ENCODE measurements at regions not wholly inside any gene's neighbourhood (a gene's known extent, or its start where the extent isn't known, plus 50 kb on each side); places are given as distances from the start of the nearest gene placed in this dataset.

- Histone ChIP-seq H3K9me3 (ENCODE audit: low read depth) (no peaks in the 10 kb centered on the region), H3K27me3 (replicated peaks; ENCODE audit: insufficient read depth) (no peaks in the 10 kb centered on the region), H3F3A (ENCODE audit: insufficient read depth) (peaks cover 12% of the 10 kb centered on the region), H3K79me2 (ENCODE audit: insufficient read depth) (no peaks in the 10 kb centered on the region), H3K9me2 (ENCODE audit: insufficient read depth) (no peaks in the 10 kb centered on the region), H3K4me3 (no peak overlapping the region), H3K36me3 (ENCODE audit: low read depth) (no peaks in the 10 kb centered on the region), H3K4me1 (ENCODE audit: insufficient read depth) (peaks cover 17% of the 10 kb centered on the region), H3K27ac (peak overlapping the region; percentile 60), H3K9ac (no peak overlapping the region), H3K4me2 (ENCODE audit: unreplicated experiment) (no peak overlapping the region), H4K20me1 (ENCODE audit: insufficient read depth) (no peaks in the 10 kb centered on the region), H2AFZ (no peak overlapping the region; the same call in 1 of the 2 replicates)
- TF ChIP-seq EZH2 (IDR thresholded peaks at IDR 0.05; ENCODE audit: insufficient read depth, poor library complexity, severe bottlenecking) (no peak), EZH2phosphoT487 (IDR thresholded peaks at IDR 0.05; ENCODE audit: insufficient read depth, low read depth) (no peak)
- DNase-seq: peak; percentile 29
- in situ Hi-C loops (cut with MboI): no loop called here
- WGBS, 2 experiments (ENCODE audit: low coverage in 1 of 2, low lambda C conversion rate in 2 of 2, missing lambda C conversion rate in 2 of 2): 61 to 62% methylated on average over 7 of the region's 7 CpGs
Measured at GRCh38 chr2:57891086-57891712, 155.4 kb upstream of the VRK2 start.

- H3K9ac ChIP-seq: no peak overlapping the region
- H3K36me3 ChIP-seq (ENCODE audit: low read depth): no peaks in the 10 kb centered on the region
- H3K4me2 ChIP-seq (ENCODE audit: unreplicated experiment): no peak overlapping the region
- no peak overlapping the region for H3K27ac ChIP-seq
- WGBS, 2 experiments (ENCODE audit: low coverage in 1 of 2, low lambda C conversion rate in 2 of 2, missing lambda C conversion rate in 2 of 2): 75 to 77% methylated on average over 3 of the region's 3 CpGs
- no peaks in the 10 kb centered on the region for H4K20me1 ChIP-seq (ENCODE audit: insufficient read depth)
- H2AFZ ChIP-seq: 0 out of 2 replicates have a peak overlapping the region, but pooled peaks have one; percentile 5
- no peaks in the 10 kb centered on the region for H3K9me2 ChIP-seq (ENCODE audit: insufficient read depth)
- H3K79me2 ChIP-seq (ENCODE audit: insufficient read depth): no peaks in the 10 kb centered on the region
- no peaks in the 10 kb centered on the region for H3K27me3 ChIP-seq (replicated peaks; ENCODE audit: insufficient read depth)
- peaks cover 12% of the 10 kb centered on the region for H3F3A ChIP-seq (ENCODE audit: insufficient read depth)
- in situ Hi-C loops (cut with MboI): no loop called here
- peaks cover 17% of the 10 kb centered on the region for H3K4me1 ChIP-seq (ENCODE audit: insufficient read depth)
- H3K4me3 ChIP-seq: no peak overlapping the region
- TF ChIP-seq EZH2 (IDR thresholded peaks at IDR 0.05; ENCODE audit: insufficient read depth, poor library complexity, severe bottlenecking): no peak
- no peak for TF ChIP-seq EZH2phosphoT487 (IDR thresholded peaks at IDR 0.05; ENCODE audit: insufficient read depth, low read depth)
- no peak for DNase-seq
- no peaks in the 10 kb centered on the region for H3K9me3 ChIP-seq (ENCODE audit: low read depth)
Measured at GRCh38 chr2:57892920-57893319, 153.7 kb upstream of the VRK2 start.

GRCh38 chr2:57893347-57893746 is 153.3 kb upstream of the VRK2 start:
- H3K4me3 ChIP-seq: no peak overlapping the region
- H3K79me2 ChIP-seq (ENCODE audit: insufficient read depth): no peaks in the 10 kb centered on the region
- H4K20me1 ChIP-seq (ENCODE audit: insufficient read depth): no peaks in the 10 kb centered on the region
- no peaks in the 10 kb centered on the region for H3K9me3 ChIP-seq (ENCODE audit: low read depth)
- 69 to 72% methylated on average over 6 of the region's 6 CpGs for WGBS, 2 experiments (ENCODE audit: low coverage in 1 of 2, low lambda C conversion rate in 2 of 2, missing lambda C conversion rate in 2 of 2)
- no peak overlapping the region for H2AFZ ChIP-seq
- peaks cover 17% of the 10 kb centered on the region for H3K4me1 ChIP-seq (ENCODE audit: insufficient read depth)
- no peak overlapping the region for H3K27ac ChIP-seq
- no peaks in the 10 kb centered on the region for H3K27me3 ChIP-seq (replicated peaks; ENCODE audit: insufficient read depth)
- in situ Hi-C loops (cut with MboI): no loop called here
- no peak for DNase-seq
- no peak overlapping the region for H3K4me2 ChIP-seq (ENCODE audit: unreplicated experiment)
- H3K9me2 ChIP-seq (ENCODE audit: insufficient read depth): no peaks in the 10 kb centered on the region
- peaks cover 12% of the 10 kb centered on the region for H3F3A ChIP-seq (ENCODE audit: insufficient read depth)
- no peak overlapping the region for H3K9ac ChIP-seq
- no peaks in the 10 kb centered on the region for H3K36me3 ChIP-seq (ENCODE audit: low read depth)
- TF ChIP-seq EZH2phosphoT487 (IDR thresholded peaks at IDR 0.05; ENCODE audit: insufficient read depth, low read depth) (no peak), EZH2 (IDR thresholded peaks at IDR 0.05; ENCODE audit: insufficient read depth, poor library complexity, severe bottlenecking) (no peak)

GRCh38 chr2:57893786-57894185 is 152.8 kb upstream of the VRK2 start:
- 97 to 100% methylated on average over 1 of the region's 1 CpG for WGBS, 2 experiments (ENCODE audit: low coverage in 1 of 2, low lambda C conversion rate in 2 of 2, missing lambda C conversion rate in 2 of 2)

More at GRCh38 chr2:57893786-57894185, 152.8 kb upstream of the VRK2 start:
- no peak overlapping the region for H3K9ac ChIP-seq
- no peak overlapping the region for H3K27ac ChIP-seq
- no peak for TF ChIP-seq EZH2phosphoT487 (IDR thresholded peaks at IDR 0.05; ENCODE audit: insufficient read depth, low read depth)
- TF ChIP-seq EZH2 (IDR thresholded peaks at IDR 0.05; ENCODE audit: insufficient read depth, poor library complexity, severe bottlenecking): no peak
- H3K4me1 ChIP-seq (ENCODE audit: insufficient read depth): peaks cover 17% of the 10 kb centered on the region
- no peaks in the 10 kb centered on the region for H3K27me3 ChIP-seq (replicated peaks; ENCODE audit: insufficient read depth)
- no peaks in the 10 kb centered on the region for H3K36me3 ChIP-seq (ENCODE audit: low read depth)
- no peaks in the 10 kb centered on the region for H3K9me3 ChIP-seq (ENCODE audit: low read depth)
- H3K4me3 ChIP-seq: no peak overlapping the region
- H2AFZ ChIP-seq: no peak overlapping the region
- H4K20me1 ChIP-seq (ENCODE audit: insufficient read depth): no peaks in the 10 kb centered on the region
- in situ Hi-C loops (cut with MboI): no loop called here
- peaks cover 12% of the 10 kb centered on the region for H3F3A ChIP-seq (ENCODE audit: insufficient read depth)
- no peak for DNase-seq
- no peaks in the 10 kb centered on the region for H3K9me2 ChIP-seq (ENCODE audit: insufficient read depth)
- no peak overlapping the region for H3K4me2 ChIP-seq (ENCODE audit: unreplicated experiment)
- no peaks in the 10 kb centered on the region for H3K79me2 ChIP-seq (ENCODE audit: insufficient read depth)

Measured in GM23248 (cell line).